Hindlimb muscle (tissue), 1 donor: ENCODE measurements at regions not wholly inside any gene's neighbourhood (a gene's known extent, or its start where the extent isn't known, plus 50 kb on each side); places are given as distances from the start of the nearest gene placed in this dataset.

Experiments used
- DNase-seq: peaks from one replicate; pipeline ENCODE4 v3.0.0-alpha.2; 2013

- DNase-seq = peak; percentile 11
Measured at GRCh38 chr6:40907198-40907701, 131.8 kb downstream of the UNC5CL start.

GRCh38 chr6:40906759-40907158 lies 132.3 kb downstream of the UNC5CL start:
- no peak for DNase-seq

GRCh38 chr6:40904583-40905194 lies 134.3 kb downstream of the UNC5CL start:
- DNase-seq = no peak

- no peak for DNase-seq
Measured at GRCh38 chr6:40903456-40903855, 135.6 kb downstream of the UNC5CL start.

GRCh38 chr6:40901322-40902055 lies 137.5 kb downstream of the UNC5CL start:
- no peak for DNase-seq

- no peak for DNase-seq
Measured at GRCh38 chr6:40900791-40901190, 138.2 kb downstream of the UNC5CL start.

- DNase-seq = no peak
Measured at GRCh38 chr6:40899684-40900155, 139.3 kb downstream of the UNC5CL start.

- no peak for DNase-seq
Measured at GRCh38 chr6:40898073-40898472, 140.9 kb downstream of the UNC5CL start.

- no peak for DNase-seq
Measured at GRCh38 chr6:40897390-40898003, 141.5 kb downstream of the UNC5CL start.

GRCh38 chr6:40896696-40897095 lies 142.3 kb downstream of the UNC5CL start:
- no peak for DNase-seq

- DNase-seq = no peak
Measured at GRCh38 chr6:40894962-40895799, 143.8 kb downstream of the UNC5CL start.

- DNase-seq = no peak
Measured at GRCh38 chr6:40893021-40893420, 146.0 kb downstream of the UNC5CL start.

- DNase-seq = no peak
Measured at GRCh38 chr6:40892223-40892622, 146.8 kb downstream of the UNC5CL start.

GRCh38 chr6:40891686-40892085 lies 147.3 kb downstream of the UNC5CL start:
- no peak for DNase-seq

GRCh38 chr6:40891131-40891530 lies 147.9 kb downstream of the UNC5CL start:
- no peak for DNase-seq

- no peak for DNase-seq
Measured at GRCh38 chr6:40889137-40889832, 149.7 kb downstream of the UNC5CL start.

- DNase-seq = no peak
Measured at GRCh38 chr6:40888456-40888990, 150.5 kb downstream of the UNC5CL start.

- no peak for DNase-seq
Measured at GRCh38 chr6:40887792-40888340, 151.2 kb downstream of the UNC5CL start.

- no peak for DNase-seq
Measured at GRCh38 chr6:40887079-40887791, 151.8 kb downstream of the UNC5CL start.

GRCh38 chr6:40885139-40885774 lies 153.8 kb downstream of the UNC5CL start:
- DNase-seq = no peak
